ENCODE measurements at regions not wholly inside any gene's neighbourhood (a gene's known extent, or its start where the extent isn't known, plus 50 kb on each side); places are given as distances from the start of the nearest gene placed in this dataset.

DNA sequence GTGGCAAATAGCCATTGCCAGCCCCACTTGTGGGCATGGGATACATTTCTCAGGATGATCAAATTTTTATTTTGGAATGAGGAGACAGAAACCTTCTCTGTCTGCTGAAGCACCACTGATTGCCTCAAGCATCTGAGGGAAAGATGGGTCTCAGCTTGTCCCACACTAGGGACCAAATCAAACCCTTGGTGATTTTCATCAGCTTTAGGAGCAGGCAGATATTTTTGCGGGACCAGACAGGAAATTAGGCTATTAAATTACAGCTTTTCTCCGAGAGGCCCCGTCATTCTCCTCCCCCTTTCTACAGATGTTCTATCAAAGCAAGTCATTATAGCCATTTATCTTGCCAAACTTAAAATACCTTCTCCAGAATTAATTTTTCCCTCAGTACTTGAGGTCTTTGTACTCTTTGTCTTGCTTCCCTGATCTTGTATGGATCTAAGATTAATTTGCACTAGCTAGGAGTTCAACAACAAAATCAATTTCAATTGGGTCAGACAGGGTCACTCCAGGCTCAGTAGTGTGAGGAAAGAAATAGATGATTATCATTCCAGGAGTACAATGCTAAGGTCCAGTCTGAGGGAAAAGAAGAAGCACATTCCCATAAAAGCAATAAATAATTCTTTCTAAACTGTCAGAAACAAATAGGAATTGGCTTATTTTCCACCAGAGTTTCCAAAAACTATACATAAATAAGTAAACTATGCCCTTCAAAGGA, 818.1 kb upstream of the SOX11 start (continued):
- no peak for TF ChIP-seq ZNF843 (tag by site-specific recombination; IDR thresholded peaks at IDR 0.05)
- TF ChIP-seq, protein P1, sequence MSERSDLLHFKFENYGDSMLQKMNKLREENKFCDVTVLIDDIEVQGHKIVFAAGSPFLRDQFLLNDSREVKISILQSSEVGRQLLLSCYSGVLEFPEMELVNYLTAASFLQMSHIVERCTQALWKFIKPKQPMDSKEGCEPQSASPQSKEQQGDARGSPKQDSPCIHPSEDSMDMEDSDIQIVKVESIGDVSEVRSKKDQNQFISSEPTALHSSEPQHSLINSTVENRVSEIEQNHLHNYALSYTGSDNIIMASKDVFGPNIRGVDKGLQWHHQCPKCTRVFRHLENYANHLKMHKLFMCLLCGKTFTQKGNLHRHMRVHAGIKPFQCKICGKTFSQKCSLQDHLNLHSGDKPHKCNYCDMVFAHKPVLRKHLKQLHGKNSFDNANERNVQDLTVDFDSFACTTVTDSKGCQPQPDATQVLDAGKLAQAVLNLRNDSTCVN (tag by site-specific recombination; optimal IDR thresholded peaks at IDR 0.05) = no peak
- TF ChIP-seq TRIM28 (IDR thresholded peaks at IDR 0.05; ENCODE audit: borderline replicate concordance, low read length) = no peak
- TF ChIP-seq, protein P2, sequence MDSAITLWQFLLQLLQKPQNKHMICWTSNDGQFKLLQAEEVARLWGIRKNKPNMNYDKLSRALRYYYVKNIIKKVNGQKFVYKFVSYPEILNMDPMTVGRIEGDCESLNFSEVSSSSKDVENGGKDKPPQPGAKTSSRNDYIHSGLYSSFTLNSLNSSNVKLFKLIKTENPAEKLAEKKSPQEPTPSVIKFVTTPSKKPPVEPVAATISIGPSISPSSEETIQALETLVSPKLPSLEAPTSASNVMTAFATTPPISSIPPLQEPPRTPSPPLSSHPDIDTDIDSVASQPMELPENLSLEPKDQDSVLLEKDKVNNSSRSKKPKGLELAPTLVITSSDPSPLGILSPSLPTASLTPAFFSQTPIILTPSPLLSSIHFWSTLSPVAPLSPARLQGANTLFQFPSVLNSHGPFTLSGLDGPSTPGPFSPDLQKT (IDR thresholded peaks at IDR 0.05; ENCODE audit: borderline replicate concordance, low read depth, low read length) = no peak
- TF ChIP-seq KLF10 (tag by site-specific recombination; IDR thresholded peaks at IDR 0.05) = no peak
- no peak for TF ChIP-seq ZNF624 (tag by site-specific recombination; IDR thresholded peaks at IDR 0.05)
- TF ChIP-seq KLF16 (tag by site-specific recombination; IDR thresholded peaks at IDR 0.05) = no peak
- no peak for TF ChIP-seq ZNF341 (tag by site-specific recombination; IDR thresholded peaks at IDR 0.05; ENCODE audit: low read depth)
- TF ChIP-seq ZNF610 (tag by site-specific recombination; IDR thresholded peaks at IDR 0.05; ENCODE audit: borderline replicate concordance) = no peak
- no peak for TF ChIP-seq GLIS2 (tag by site-specific recombination; IDR thresholded peaks at IDR 0.05)

DNA sequence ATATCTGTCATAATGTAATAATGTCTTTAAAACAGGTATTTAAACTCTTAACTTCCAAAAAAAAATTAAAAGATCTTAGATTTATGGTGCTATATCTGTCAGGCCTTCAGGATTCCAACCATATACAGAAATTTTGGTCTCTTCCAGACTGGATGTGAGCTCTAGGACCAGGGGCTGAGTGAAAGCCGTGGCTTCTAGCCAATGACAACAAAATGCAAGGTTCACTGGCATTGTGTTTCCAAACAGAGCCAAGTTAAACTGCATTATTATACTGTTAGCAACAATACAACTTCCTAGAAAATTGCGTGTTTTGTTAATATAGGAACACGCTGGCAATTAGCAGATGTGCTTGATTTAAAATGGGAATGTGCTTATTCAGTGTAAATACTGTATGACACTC, 809.8 kb upstream of the SOX11 start:
- H3K9me3 ChIP-seq (ENCODE audit: control insufficient read depth, insufficient read depth, low read depth, low read length) = no peaks in the 10 kb centered on the region
- ChIA-PET CTCF (no interaction called here), POLR2A (no interaction called here)

More for the DNA sequence above, 809.8 kb upstream of the SOX11 start:
- Histone ChIP-seq H3K4me3 (ENCODE audit: low read depth, low read length) (no peak overlapping the region), H3K27ac (ENCODE audit: extremely low read depth, low read depth, low read length) (no peak overlapping the region), H3K36me3 (ENCODE audit: control insufficient read depth in 2 of 2, insufficient read depth in 1 of 2, low read length in 2 of 2) (no peaks in the 10 kb centered on the region), H3K4me1 (ENCODE audit: control insufficient read depth, insufficient read depth, low read length) (no peaks in the 10 kb centered on the region)
- TF ChIP-seq HOXD13 (CRISPR knock-in tag; IDR thresholded peaks at IDR 0.05; ENCODE audit: borderline replicate concordance) (no peak), ZNF223 (tag by site-specific recombination; IDR thresholded peaks at IDR 0.05) (no peak), ZNF138 (tag by site-specific recombination; IDR thresholded peaks at IDR 0.05; ENCODE audit: borderline replicate concordance) (no peak), ZEB2 (tag by site-specific recombination; IDR thresholded peaks at IDR 0.05) (no peak)
- TF ChIP-seq, protein P3, sequence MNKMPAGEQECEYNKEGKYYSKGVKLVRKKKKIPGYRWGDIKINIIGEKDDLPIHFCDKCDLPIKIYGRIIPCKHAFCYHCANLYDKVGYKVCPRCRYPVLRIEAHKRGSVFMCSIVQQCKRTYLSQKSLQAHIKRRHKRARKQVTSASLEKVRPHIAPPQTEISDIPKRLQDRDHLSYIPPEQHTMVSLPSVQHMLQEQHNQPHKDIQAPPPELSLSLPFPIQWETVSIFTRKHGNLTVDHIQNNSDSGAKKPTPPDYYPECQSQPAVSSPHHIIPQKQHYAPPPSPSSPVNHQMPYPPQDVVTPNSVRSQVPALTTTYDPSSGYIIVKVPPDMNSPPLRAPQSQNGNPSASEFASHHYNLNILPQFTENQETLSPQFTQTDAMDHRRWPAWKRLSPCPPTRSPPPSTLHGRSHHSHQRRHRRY (tag by site-specific recombination; IDR thresholded peaks at IDR 0.05) = no peak
- TF ChIP-seq, protein P4, sequence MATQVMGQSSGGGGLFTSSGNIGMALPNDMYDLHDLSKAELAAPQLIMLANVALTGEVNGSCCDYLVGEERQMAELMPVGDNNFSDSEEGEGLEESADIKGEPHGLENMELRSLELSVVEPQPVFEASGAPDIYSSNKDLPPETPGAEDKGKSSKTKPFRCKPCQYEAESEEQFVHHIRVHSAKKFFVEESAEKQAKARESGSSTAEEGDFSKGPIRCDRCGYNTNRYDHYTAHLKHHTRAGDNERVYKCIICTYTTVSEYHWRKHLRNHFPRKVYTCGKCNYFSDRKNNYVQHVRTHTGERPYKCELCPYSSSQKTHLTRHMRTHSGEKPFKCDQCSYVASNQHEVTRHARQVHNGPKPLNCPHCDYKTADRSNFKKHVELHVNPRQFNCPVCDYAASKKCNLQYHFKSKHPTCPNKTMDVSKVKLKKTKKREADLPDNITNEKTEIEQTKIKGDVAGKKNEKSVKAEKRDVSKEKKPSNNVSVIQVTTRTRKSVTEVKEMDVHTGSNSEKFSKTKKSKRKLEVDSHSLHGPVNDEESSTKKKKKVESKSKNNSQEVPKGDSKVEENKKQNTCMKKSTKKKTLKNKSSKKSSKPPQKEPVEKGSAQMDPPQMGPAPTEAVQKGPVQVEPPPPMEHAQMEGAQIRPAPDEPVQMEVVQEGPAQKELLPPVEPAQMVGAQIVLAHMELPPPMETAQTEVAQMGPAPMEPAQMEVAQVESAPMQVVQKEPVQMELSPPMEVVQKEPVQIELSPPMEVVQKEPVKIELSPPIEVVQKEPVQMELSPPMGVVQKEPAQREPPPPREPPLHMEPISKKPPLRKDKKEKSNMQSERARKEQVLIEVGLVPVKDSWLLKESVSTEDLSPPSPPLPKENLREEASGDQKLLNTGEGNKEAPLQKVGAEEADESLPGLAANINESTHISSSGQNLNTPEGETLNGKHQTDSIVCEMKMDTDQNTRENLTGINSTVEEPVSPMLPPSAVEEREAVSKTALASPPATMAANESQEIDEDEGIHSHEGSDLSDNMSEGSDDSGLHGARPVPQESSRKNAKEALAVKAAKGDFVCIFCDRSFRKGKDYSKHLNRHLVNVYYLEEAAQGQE (tag by site-specific recombination; IDR thresholded peaks at IDR 0.05) = no peak
- TF ChIP-seq, protein P5, sequence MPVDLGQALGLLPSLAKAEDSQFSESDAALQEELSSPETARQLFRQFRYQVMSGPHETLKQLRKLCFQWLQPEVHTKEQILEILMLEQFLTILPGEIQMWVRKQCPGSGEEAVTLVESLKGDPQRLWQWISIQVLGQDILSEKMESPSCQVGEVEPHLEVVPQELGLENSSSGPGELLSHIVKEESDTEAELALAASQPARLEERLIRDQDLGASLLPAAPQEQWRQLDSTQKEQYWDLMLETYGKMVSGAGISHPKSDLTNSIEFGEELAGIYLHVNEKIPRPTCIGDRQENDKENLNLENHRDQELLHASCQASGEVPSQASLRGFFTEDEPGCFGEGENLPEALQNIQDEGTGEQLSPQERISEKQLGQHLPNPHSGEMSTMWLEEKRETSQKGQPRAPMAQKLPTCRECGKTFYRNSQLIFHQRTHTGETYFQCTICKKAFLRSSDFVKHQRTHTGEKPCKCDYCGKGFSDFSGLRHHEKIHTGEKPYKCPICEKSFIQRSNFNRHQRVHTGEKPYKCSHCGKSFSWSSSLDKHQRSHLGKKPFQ (tag by site-specific recombination; IDR thresholded peaks at IDR 0.05) = no peak
